ENCODE measurements at regions not wholly inside any gene's neighbourhood (a gene's known extent, or its start where the extent isn't known, plus 50 kb on each side); places are given as distances from the start of the nearest gene placed in this dataset.

DNA sequence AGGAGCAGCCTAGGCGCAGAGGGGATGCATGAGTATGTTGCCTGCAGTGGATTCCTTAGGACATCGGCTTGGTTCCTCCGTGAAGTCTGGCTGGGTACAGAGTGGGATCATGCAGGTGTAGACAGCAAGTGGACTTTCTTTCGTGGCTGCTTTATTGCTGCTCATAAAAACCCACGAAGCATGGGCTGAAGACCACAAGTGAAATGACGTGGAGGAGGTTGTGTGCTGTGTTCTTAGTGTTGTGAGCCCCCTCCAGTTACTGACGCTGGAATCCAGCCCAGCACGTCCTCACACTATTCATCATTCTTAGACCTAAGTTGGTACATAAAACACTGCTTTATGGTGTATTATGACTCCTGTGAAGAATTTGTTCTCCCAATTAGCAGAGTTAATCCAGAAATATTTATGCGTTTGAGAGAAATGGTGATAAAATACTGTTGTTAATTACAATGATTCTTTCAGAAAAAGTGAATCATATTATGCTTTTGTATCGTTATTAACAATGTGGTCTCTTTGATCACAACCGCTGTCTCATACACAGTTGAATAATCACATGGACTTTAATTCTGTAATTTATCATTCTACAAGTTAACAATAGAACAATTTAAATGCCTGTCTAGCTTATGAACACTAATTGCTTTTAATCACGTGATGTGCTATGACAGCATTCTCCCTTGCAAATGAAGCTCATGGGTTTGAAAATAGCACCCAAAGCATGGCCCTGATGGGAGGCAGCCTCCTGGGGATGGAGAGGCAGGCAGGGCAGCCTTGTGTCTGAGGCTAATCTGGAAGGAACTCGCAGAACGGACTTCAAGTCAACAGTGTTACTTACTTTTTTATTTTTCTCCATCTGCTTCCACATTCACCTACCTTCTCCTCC lies 233.9 kb upstream of the SYNDIG1 start:
- no peaks in the 10 kb centered on the region; the same call in 1 of the 2 replicates for H3K27me3 ChIP-seq (replicated peaks; ENCODE audit: control insufficient read depth, insufficient read depth, low read length)
- no peak for DNase-seq (ENCODE audit: extremely low read depth, insufficient read length)
- TF ChIP-seq, protein P1, sequence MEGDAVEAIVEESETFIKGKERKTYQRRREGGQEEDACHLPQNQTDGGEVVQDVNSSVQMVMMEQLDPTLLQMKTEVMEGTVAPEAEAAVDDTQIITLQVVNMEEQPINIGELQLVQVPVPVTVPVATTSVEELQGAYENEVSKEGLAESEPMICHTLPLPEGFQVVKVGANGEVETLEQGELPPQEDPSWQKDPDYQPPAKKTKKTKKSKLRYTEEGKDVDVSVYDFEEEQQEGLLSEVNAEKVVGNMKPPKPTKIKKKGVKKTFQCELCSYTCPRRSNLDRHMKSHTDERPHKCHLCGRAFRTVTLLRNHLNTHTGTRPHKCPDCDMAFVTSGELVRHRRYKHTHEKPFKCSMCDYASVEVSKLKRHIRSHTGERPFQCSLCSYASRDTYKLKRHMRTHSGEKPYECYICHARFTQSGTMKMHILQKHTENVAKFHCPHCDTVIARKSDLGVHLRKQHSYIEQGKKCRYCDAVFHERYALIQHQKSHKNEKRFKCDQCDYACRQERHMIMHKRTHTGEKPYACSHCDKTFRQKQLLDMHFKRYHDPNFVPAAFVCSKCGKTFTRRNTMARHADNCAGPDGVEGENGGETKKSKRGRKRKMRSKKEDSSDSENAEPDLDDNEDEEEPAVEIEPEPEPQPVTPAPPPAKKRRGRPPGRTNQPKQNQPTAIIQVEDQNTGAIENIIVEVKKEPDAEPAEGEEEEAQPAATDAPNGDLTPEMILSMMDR (IDR thresholded peaks at IDR 0.05; ENCODE audit: insufficient read depth, low read length, poor library complexity, severe bottlenecking), result no peak
- no peak overlapping the region for H3K4me3 ChIP-seq (replicated peaks; ENCODE audit: low read depth, low read length)
- H3K36me3 ChIP-seq (ENCODE audit: control insufficient read depth, insufficient read depth, low read length), result no peaks in the 10 kb centered on the region

DNA sequence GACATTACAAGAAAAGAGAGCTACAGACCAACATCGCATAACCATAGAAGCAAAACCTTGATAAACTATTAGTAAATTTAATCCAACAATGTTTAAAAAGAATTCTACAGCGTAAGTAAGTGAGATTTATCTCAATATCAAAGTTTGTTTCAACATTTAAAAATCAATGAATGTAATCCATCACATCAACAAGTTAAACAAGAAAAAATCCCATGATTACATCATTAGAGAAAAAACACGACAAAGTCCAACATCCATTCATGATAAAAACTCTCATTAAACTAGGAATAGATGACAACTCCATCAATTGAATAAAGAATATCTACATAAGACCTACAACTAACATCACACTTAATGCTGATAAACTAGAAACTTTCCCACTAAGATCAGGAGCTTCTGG lies 239.0 kb upstream of the GGTLC1 start:
- Histone ChIP-seq H3K4me3 (replicated peaks; ENCODE audit: low read depth, low read length) (no peak overlapping the region), H3K36me3 (ENCODE audit: control insufficient read depth, insufficient read depth, low read length) (no peaks in the 10 kb centered on the region), H3K27me3 (replicated peaks; ENCODE audit: control insufficient read depth, insufficient read depth, low read length) (no peaks in the 10 kb centered on the region; the same call in 1 of the 2 replicates)
- no peak for DNase-seq (ENCODE audit: extremely low read depth, insufficient read length)
- TF ChIP-seq, protein P1 (IDR thresholded peaks at IDR 0.05; ENCODE audit: insufficient read depth, low read length, poor library complexity, severe bottlenecking), result no peak

DNA sequence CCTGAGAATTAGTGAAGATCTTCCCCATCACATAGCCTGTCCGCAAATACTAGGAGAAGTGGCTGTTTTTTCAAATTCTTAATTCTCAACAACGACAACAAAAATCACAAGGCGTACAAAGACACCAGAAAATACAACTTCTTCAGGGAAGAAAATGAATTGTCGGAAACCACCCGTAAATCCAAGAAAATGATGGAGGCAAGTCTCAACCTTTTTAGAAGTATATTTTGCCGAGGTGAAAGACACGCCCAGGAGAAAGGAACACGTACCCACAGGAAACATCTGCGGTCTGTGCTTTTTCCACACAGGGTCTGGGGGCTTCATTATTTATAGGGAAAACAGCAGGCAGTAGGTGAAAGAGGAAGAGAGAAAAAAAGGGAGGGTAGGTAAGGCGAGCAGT lies 223.9 kb upstream of the GGTLC1 start:
- Histone ChIP-seq H3K36me3 (ENCODE audit: control insufficient read depth, insufficient read depth, low read length) (no peaks in the 10 kb centered on the region), H3K27me3 (replicated peaks; ENCODE audit: control insufficient read depth, insufficient read depth, low read length) (no peaks in the 10 kb centered on the region), H3K4me3 (replicated peaks; ENCODE audit: low read depth, low read length) (no peak overlapping the region)
- DNase-seq (ENCODE audit: extremely low read depth, insufficient read length), result no peak
- TF ChIP-seq, protein P1 (IDR thresholded peaks at IDR 0.05; ENCODE audit: insufficient read depth, low read length, poor library complexity, severe bottlenecking), result no peak

DNA sequence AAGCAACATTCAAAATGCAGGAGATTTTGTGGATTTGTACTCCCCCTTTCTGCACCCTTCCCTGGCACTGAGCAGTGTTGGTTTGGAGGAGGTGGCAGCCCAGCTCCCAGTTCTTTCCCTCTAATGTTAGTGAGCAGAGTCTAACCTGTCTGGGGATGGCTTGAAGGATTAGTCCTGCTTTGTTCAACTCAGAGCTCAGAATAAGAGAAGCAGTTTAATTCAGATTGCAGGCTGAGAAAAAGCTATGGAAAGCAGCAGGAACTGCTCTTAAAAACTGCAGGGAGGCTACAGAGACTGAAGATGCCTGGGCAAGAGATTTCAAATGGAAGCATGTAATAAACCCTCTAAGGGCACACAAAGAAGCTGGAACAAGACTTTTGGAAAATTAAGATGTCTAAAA lies 223.4 kb upstream of the GGTLC1 start:
- H3K4me3 ChIP-seq (replicated peaks; ENCODE audit: low read depth, low read length), result no peak overlapping the region
- H3K27me3 ChIP-seq (replicated peaks; ENCODE audit: control insufficient read depth, insufficient read depth, low read length), result no peaks in the 10 kb centered on the region
- DNase-seq (ENCODE audit: extremely low read depth, insufficient read length), result no peak
- H3K36me3 ChIP-seq (ENCODE audit: control insufficient read depth, insufficient read depth, low read length), result no peaks in the 10 kb centered on the region
- TF ChIP-seq, protein P1 (IDR thresholded peaks at IDR 0.05; ENCODE audit: insufficient read depth, low read length, poor library complexity, severe bottlenecking), result no peak

DNA sequence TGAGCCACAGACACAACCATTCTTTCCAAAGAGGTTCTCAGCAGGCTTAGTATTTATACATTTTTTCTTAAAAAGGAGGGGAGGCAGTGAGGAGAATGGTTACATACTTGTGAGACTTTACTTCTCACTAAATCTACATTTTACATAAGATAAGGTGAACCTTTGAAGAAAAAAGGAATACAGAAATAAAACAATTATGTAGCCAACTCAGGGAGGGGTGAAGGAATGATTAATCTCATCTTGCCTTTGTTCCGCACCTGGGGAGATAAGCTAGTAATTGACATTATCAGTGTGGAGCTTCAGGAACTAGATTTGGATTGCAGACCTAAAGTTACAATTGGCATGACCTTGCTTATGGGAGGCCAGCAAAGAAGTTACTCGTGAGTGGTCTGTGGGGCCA lies 221.8 kb upstream of the GGTLC1 start:
- TF ChIP-seq, protein P1 (IDR thresholded peaks at IDR 0.05; ENCODE audit: insufficient read depth, low read length, poor library complexity, severe bottlenecking), result no peak
- H3K36me3 ChIP-seq (ENCODE audit: control insufficient read depth, insufficient read depth, low read length), result no peaks in the 10 kb centered on the region
- DNase-seq (ENCODE audit: extremely low read depth, insufficient read length), result no peak
- no peaks in the 10 kb centered on the region for H3K27me3 ChIP-seq (replicated peaks; ENCODE audit: control insufficient read depth, insufficient read depth, low read length)
- no peak overlapping the region for H3K4me3 ChIP-seq (replicated peaks; ENCODE audit: low read depth, low read length)

Measured in GM06990 (cell line).